Bronchial epithelial cell (primary cell): ENCODE measurements at regions not wholly inside any gene's neighbourhood (a gene's known extent, or its start where the extent isn't known, plus 50 kb on each side); places are given as distances from the start of the nearest gene placed in this dataset.
A peak's percentile ranks its signal among the peaks of the same experiment; 100 is the strongest.
"Not testable (repeated sequence)": the region's sequence is repeated elsewhere in the genome, so short reads cannot be mapped to it uniquely, and the experiment has no call there.

Experiments
- DNase-seq: peaks from one replicate; pipeline ENCODE4 v3.0.0-alpha.2; 2010; ENCODE audit warnings: low read depth
- FAIRE-seq: peaks from 2 replicates; lab custom pipeline; 2011; peaks lifted over from hg19 to GRCh38; lab: Jason Lieb, UNC
- H3K27me3 ChIP-seq: 2 replicates; pipeline ENCODE4 v1.5.1; 2011; ENCODE audit warnings: low read length; ENCODE audit not compliant: control insufficient read depth, insufficient read depth
- H3K36me3 ChIP-seq: 2 replicates; pipeline ENCODE4 v1.5.1; 2011; ENCODE audit warnings: low read length; ENCODE audit not compliant: control insufficient read depth, insufficient read depth
- H3K4me3 ChIP-seq: 2 replicates; pipeline ENCODE4 v1.5.1; 2011; ENCODE audit warnings: mild to moderate bottlenecking, low read depth, low read length, control low read depth
- CTCF ChIP-seq: IDR thresholded peaks from 2 replicates; pipeline ENCODE4 v1.5.1; 2011; ENCODE audit warnings: mild to moderate bottlenecking, moderate library complexity, low read length, control low read depth, inconsistent platforms; ENCODE audit not compliant: insufficient read depth, severe bottlenecking

- no peak for TF ChIP-seq CTCF
- Histone ChIP-seq H3K4me3 (no peak overlapping the region), H3K36me3 (no peaks in the 10 kb centered on the region), H3K27me3 (no peaks in the 10 kb centered on the region)
- no peak for DNase-seq
- no peak for FAIRE-seq
Observed at GRCh38 chr14:86115972-86116371, 586.0 kb downstream of the FLRT2 start.

GRCh38 chr14:86110871-86111270, 580.9 kb downstream of the FLRT2 start:
- not testable (repeated sequence) for DNase-seq, H3K36me3 ChIP-seq, H3K27me3 ChIP-seq, H3K4me3 ChIP-seq, FAIRE-seq

GRCh38 chr14:86104691-86105265, 574.8 kb downstream of the FLRT2 start:
- FAIRE-seq (no peak), DNase-seq (no peak)
- TF ChIP-seq CTCF = no peak
- no peaks in the 10 kb centered on the region for H3K36me3 ChIP-seq
- H3K4me3 ChIP-seq = no peak overlapping the region
- no peaks in the 10 kb centered on the region for H3K27me3 ChIP-seq

GRCh38 chr14:86094512-86094911, 564.6 kb downstream of the FLRT2 start:
- FAIRE-seq (no peak), DNase-seq (no peak)
- no peak for TF ChIP-seq CTCF
- no peaks in the 10 kb centered on the region for H3K36me3 ChIP-seq
- H3K27me3 ChIP-seq = no peaks in the 10 kb centered on the region
- no peak overlapping the region for H3K4me3 ChIP-seq

- no peaks in the 10 kb centered on the region for H3K36me3 ChIP-seq
- no peak for TF ChIP-seq CTCF
- DNase-seq (peak; percentile 6), FAIRE-seq (no peak)
- H3K27me3 ChIP-seq = no peaks in the 10 kb centered on the region
- no peak overlapping the region for H3K4me3 ChIP-seq
Observed at GRCh38 chr14:86091811-86092210, 561.9 kb downstream of the FLRT2 start.

- no peak for FAIRE-seq
- Histone ChIP-seq H3K4me3 (no peak overlapping the region), H3K36me3 (no peaks in the 10 kb centered on the region), H3K27me3 (no peaks in the 10 kb centered on the region)
- DNase-seq = no peak
- TF ChIP-seq CTCF = no peak
Observed at GRCh38 chr14:86088156-86088555, 558.2 kb downstream of the FLRT2 start.
